Stimulated activated CD8-positive, alpha-beta memory T cell treated with anti-CD3 and anti-CD28 coated beads, Interleukin-4, amount 100 ng/mL, for 4 hours (primary cell): ENCODE measurements at regions not wholly inside any gene's neighbourhood (a gene's known extent, or its start where the extent isn't known, plus 50 kb on each side); places are given as distances from the start of the nearest gene placed in this dataset.

Experiments used
- DNase-seq, 2 donors: peaks; one replicate each; pipeline ENCODE4 v3.0.0-alpha.2; 2020; ENCODE audit warnings: low read depth in 2 of 2, low spot score in 1 of 2

GRCh38 chr12:11946161-11946560, 124.6 kb upstream of the BCL2L14 start:
- no peak for DNase-seq

DNA sequence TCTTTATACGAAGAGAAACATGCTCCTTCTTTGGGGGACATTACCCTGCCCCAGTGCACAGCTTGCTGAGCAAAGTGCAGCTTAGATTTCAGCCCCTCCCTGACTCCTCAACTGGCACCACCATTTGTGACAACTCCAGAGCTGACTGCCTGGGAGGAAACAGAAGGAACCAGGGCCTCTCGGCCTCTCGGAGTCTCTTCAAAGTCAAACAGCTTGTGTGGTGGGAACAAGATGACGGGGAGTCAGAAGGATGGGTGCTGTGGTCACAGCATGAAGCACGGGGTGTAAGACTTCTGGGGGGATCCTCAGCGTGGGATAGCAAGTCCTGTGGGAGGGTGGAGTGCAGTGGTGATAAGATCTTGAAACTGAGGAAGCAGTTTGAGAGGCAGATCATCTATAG, 123.5 kb upstream of the BCL2L14 start:
- DNase-seq: no peak

GRCh38 chr12:11949738-11950411, 120.9 kb upstream of the BCL2L14 start:
- DNase-seq: no peak

DNA sequence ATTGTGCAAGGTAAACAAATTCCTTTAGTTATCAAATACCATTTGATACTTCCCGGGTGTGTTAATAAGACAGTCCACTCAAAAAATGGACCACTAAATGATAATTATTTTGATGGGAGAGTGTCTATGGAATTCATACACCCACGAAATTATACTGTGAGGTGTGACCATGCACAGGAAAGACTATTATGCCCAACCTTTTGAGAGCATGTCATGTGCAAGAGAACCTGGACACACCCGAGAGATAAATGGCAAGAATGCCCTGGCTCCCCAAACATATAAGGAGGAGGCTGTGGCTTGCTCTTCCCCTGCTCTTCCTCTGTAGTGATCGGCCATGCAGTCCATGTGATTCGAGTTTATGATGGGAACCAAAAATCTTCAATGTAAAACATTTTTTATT, 119.5 kb upstream of the BCL2L14 start:
- DNase-seq: no peak

DNA sequence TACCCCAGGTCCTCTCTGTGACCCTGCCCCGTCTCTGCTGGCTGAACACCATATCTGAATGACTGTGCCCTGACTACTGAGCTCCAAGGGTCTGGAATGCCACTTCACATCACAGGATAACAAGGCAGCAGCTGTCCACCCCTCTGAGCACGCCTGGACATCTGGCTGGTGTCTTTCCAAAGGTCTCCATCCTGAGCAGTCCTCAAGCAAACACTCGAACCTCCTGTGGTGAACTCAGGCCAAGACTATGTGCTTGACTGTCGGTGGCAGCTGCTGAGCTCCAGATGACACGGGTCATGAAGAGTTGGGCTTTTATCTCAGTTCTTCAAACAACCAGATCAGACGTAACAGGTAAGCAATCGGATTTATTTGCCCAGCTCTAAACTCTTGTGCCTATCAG, 117.2 kb upstream of the BCL2L14 start:
- no peak for DNase-seq

DNA sequence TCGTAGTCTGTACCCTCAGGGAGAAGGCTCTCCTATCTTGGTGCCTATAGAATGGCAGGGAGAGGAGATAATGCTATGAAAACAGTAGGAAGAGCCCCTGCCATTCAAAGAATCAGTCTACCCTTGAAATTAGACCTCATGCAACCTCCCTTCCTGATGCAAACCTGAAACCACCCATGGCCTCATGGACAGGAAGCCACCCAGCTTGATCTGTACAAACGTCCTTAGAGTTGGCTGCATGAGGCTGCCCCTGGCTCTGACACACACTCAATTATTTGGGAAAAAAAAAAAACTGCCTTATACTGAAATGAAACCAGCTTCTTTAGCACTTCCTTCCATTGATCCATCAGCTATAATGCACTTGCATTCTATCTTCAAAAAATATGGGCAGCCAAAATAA, 116.6 kb upstream of the BCL2L14 start:
- DNase-seq: no peak

GRCh38 chr12:11958221-11959091, 112.3 kb upstream of the BCL2L14 start:
- no peak for DNase-seq

DNA sequence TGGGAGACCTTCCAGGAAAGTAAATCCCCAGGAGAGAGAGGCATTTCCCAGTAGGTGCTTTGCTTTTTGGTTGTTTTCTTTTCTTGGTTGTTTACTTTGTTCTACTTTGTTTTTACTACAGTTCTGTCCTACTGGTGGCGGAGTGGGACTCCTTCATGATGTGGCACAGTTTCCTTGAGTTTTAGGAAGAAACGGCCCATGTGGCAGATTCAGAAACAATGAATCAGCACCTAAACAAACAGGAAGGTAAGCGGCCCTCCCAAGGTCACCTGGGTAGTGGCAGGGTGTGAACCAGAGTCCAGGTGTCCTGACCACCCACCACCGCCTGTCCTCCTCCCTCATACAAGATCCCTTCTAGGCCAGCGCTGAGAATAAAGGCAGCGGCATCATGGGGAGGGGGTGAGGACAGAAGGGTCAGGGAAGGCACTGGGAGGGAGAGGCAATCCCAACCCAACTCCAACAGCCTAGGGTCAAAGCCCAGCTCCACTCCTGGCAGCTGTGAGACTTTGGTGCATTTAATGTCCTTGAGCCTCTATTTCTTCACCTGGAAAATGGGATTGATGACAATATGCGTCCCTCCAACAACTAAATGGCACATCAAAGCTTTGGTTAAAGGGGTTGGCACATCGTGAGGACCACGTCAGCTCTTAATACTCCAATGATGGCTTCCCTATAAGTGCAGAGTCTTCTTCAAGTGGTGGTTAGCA, 111.5 kb upstream of the BCL2L14 start:
- DNase-seq: no peak

DNA sequence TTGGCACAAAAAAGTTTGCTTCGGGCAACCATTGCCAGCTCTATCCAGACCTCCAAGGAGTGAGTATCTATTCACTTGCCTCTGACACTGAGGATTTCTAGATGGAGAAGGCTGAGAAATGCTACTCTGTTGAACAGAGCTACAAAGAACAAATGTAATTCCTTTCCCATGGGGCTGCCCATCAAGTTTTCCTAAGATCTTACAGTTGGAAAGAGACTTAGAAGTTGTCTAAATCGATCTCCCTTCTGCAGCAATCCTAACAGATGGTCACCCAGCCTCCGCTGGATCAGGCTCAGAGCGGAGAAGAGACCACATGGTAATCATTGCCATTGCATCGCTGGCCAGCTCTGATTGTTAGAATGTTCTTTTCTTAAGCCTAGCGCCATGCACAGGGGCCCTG, 110.1 kb upstream of the BCL2L14 start:
- DNase-seq: no peak

DNA sequence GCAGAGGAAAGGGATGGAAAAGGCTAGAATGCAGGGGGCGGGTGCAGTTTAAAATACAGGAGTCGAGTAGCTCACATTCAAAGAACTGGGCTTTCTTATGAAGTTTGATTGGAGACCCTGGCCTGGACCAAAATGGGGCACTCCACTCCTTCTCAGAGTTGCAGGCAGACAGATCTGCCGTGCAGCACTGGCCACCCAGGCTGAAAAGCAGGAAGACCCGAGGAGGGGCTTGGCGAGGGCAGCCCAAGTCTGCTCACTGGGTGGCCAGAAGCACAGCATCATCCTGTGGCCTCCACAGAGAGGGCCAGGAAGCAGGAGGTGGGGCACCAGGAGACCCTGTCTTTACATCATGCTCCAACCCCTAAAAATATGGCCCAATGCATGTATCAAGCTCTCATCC, 109.1 kb upstream of the BCL2L14 start:
- no peak for DNase-seq

- no peak for DNase-seq
These were observed 107.9 kb upstream of the BCL2L14 start for GRCh38 chr12:11962860-11963259.

DNA sequence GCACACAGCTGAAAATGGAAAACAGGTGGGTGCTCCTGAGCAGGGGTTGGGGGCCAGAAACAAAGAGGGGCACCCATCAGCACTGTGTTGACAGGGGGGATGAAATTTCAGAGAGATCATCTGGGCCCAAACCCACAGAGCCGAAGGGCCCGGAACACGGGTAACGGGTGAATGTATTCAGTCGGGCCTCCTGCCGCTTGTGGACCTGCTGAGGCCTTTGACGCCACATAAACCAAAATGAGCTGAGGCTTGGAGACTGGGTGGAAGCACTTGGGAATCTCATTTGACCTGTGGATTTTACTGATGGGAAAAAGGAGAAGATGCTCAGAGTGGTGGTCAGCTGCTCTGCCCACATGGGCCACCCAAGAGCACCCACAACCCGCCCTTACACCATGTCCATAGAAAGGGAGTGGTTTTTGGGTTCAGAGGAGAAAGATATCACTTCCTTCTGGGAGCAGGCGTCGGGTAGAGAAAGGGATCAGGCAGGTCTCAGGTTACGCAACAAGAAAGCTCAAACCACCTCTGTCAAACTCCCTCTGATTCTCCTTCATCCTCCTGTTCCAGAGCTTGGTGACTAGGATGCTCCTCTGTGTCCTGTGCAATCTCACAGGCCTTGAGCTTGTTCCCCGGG, 106.8 kb upstream of the BCL2L14 start:
- no peak for DNase-seq

- DNase-seq: no peak
These were observed 105.4 kb upstream of the BCL2L14 start for GRCh38 chr12:11965258-11965910.

- no peak for DNase-seq
These were observed 103.2 kb upstream of the BCL2L14 start for GRCh38 chr12:11967376-11968047.

DNA sequence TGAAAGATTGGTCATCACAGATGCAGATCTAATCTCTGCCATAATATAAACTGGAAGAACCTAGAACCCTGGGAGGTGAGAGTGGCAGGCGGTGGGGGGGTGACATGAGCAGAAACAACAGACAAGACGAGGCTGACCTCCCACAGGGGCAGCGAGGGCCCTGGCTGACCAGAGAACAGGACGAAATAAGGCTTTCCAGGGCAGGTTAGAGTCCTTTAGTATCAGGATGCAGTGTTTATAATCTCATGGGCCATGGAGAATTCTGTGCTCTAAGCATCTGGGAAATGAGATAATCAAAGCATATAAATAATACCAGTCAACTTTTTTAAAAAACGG, 102.7 kb upstream of the BCL2L14 start:
- no peak for DNase-seq

- no peak for DNase-seq
These were observed 102.2 kb upstream of the BCL2L14 start for GRCh38 chr12:11968516-11968915.

GRCh38 chr12:11969437-11970154, 101.1 kb upstream of the BCL2L14 start:
- DNase-seq: no peak

DNA sequence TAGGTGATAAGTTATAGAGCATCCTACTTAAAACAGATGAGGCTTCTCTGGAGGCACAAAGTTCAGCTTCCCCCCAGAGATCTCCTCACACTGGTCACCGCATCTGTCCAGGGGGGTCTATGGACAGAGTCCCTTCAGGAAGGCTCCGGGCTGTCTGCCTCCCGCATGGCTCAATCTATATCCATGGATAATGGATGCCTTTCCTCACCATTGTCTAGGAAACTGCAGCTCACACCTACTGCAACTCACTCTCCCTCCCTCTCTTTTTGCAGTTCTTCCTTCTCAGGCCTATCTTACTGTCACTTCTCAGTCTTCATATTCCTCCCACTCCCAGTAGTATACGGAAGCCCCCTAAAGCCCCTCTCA, 100.6 kb upstream of the BCL2L14 start:
- DNase-seq: no peak

GRCh38 chr12:11973396-11973795, 97.3 kb upstream of the BCL2L14 start:
- no peak for DNase-seq

- no peak for DNase-seq
These were observed 94.7 kb upstream of the BCL2L14 start for GRCh38 chr12:11976005-11976404.
